HS-27A (cell line): ENCODE measurements at regions not wholly inside any gene's neighbourhood (a gene's known extent, or its start where the extent isn't known, plus 50 kb on each side); places are given as distances from the start of the nearest gene placed in this dataset.
A peak's percentile ranks its signal among the peaks of the same experiment; 100 is the strongest.
"Not testable (repeated sequence)": the region's sequence is repeated elsewhere in the genome, so short reads cannot be mapped to it uniquely, and the experiment has no call there.

ENCODE experiments used
- DNase-seq: peaks from one replicate; pipeline ENCODE4 v3.0.0-alpha.2; 2012; ENCODE audit warnings: low read depth, missing footprints

DNA sequence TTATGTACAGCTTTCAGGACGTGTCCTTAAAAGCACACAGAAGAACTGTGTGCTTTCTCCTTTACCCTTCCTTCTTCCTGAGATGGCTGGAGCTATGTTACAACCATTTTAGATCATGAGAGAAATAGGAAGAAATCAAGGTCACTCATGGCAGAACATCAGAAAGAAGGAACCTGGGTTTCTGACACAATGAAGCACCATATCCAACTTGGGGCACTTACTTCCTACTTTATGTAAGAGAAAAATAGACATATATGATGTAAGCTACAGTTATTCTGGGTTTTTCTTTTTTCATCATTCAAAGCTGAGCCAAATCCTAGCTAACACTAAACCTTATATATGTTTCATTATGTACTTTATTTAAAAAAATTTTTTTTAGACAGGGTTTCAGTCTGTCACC is 79.5 kb downstream of the FAM161A start:
- no peak for DNase-seq

DNA sequence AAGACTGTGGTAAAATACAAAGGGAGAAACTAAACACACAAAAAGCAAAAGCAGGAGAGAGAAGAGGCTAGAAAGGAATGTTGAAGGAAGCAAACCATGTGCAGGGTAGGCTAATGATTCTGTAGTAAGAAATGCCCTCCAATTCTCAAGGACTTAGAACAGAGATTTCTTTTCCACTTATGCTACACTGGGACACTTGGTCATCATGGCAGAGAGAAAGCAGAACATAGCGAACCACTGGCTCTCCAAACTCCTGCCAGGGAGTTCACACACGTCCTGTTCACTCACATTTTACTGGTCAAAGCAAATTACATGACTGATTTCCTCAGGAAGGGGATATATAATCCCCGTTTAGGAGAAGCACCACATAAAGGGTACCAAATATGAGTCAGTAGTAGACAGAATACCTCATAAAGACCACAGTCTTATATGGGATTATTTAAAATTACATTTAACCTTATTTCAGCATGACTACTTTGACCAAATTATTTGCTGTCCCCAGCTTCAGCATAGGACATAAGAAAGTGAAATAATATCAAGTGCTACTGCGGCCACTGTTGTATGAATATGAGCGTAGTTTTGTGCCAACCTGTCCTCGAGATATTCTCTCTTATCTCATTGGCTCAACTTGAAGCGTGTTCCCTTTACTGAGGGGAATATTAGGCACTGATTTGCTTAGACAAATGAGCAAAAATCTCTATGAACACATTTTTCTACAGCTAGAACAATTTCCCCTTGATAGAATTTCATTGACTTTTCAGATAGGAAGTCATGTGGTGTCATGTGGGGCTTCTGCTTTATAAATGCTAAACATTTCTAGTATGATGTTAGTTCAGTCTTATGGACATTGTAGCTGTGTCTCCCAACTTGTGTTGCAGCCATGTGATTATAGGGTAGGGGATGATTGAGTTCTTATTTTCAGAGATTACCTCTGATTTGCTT is 81.7 kb downstream of the FAM161A start:
- no peak for DNase-seq

DNA sequence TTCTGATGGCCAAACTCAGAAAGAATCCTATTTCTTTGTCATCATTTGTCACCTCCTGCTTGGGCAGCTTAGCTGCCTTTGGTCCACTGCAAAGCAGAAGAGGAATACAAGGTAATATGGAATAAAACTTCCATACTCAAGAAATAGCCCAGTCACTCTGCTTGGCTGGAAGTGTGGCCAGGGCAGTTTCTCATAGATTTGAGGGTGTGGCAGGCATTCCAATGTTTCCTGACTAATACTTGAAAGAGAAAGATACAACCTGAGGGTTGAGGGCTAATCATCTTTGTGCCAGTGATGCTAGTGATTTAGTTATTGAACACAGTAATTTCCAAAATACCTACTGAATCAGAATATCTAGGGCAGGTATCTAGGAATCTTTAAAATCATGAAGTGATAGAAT is 83.1 kb downstream of the FAM161A start:
- no peak for DNase-seq

GRCh38 chr2:61770298-61770697 is 83.6 kb downstream of the FAM161A start:
- DNase-seq: no peak

GRCh38 chr2:61769093-61769675 is 84.7 kb downstream of the FAM161A start:
- DNase-seq: no peak

DNA sequence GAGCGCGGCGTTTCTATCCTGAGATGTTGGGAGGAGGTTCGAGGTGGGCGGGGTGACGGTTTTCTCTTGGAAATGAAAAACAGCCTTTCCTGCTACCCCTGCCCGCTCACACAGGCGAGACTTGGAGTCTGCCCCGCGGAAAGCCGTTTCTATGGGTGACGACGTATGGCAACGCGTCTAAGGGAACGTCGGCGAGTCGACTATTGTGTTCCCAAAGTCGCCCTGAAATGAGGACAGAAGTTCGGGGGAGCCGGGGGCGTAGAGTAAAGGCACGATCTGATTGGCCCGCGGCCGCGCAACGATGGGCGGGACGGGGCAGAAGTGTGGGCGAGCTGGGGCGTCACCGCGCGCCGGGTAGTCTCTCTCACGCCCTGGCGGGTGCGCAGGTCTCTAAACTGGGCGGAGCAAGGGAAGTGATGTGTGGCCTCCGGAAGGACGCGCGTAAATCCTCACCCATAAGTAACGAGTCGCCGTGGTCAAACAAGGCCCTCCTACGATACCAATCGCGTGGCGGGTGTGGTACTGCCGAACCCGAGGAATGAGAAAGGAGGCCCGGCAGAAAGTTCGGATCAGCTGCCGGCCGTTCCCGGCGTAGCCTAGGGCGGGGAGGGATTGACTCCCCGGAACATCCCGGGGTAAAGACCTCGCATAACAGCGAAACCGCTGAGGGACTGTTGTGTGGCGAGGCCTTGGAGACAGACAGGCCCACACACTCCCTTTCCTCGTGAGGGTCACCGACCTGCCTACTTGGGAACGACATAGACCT is 89.6 kb downstream of the FAM161A start:
- peak; percentile 71 for DNase-seq

GRCh38 chr2:61763605-61764034 is 90.2 kb downstream of the FAM161A start:
- DNase-seq: peak; percentile 58

- DNase-seq: no peak
Observed at GRCh38 chr2:61762292-61762691, 91.6 kb downstream of the FAM161A start.

- peak; percentile 41 for DNase-seq
Observed at GRCh38 chr2:61759718-61760117, 94.1 kb downstream of the FAM161A start.

GRCh38 chr2:61759005-61759404 is 94.9 kb downstream of the FAM161A start:
- DNase-seq: no peak

- no peak for DNase-seq
Observed at GRCh38 chr2:61758159-61758558, 95.7 kb downstream of the FAM161A start.

DNA sequence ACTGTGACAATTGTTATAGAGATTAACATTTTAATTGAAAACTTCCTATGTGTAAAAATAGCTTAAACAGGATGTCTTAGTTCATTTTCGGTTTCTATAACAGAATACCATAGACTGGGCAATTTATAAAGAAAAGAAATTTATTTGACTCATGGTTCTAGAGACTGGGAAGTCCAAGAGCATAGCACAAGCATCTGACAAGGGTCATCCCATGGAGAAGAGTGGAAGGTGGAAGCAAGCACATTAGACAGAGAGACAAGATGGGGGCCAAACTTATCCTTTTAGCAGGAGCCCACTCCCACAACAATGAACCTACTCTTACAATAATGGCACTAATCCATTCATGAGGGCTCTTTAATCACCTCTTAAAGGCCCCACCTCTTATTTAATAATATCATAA is 100.3 kb downstream of the FAM161A start:
- DNase-seq: no peak

GRCh38 chr2:61750624-61751023 is 103.2 kb downstream of the FAM161A start:
- DNase-seq: no peak

DNA sequence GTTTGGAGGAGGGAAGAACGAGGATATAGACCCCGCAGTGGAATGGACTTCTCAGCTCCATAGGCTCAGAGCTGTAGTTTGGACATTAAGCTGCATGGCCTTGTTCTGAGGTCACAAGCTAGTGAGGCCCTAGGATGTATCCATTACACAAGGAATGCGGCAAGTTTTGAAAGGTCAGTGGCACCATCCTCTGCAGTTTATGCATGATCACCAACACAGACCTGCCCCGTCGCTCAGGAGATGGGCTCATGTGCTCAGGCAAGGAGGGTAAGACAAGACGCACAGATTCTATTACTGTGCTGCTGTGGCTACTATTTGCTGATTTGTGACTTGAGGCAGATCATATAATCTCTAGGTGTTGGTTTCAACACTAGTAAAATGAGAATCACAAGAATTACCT is 110.9 kb downstream of the FAM161A start:
- no peak for DNase-seq

- DNase-seq: no peak
Observed at GRCh38 chr2:61737841-61738240, 116.0 kb downstream of the FAM161A start.

- DNase-seq: no peak
Observed at GRCh38 chr2:61736953-61737352, 116.9 kb downstream of the FAM161A start.

DNA sequence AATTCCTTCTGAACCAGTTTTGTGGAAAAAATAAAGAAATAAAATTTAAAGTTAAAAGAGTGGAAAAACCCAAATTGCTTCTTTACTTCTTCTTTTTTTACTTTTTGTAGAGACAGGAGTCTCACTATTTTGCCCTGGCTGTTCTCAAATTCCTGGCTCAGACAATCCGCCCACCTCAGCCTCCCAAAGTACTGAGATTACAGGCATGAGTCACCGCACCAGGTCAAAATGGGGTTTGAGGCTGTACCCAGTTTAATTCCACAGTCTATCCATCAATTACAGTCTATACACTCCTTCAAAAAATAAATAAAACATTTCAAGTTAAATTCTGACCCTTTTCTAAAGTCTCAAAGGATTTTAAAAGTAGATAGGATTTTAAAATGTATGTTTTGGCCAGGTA is 120.3 kb downstream of the FAM161A start:
- no peak for DNase-seq

GRCh38 chr2:61732787-61733186 is 121.1 kb downstream of the FAM161A start:
- no peak for DNase-seq

DNA sequence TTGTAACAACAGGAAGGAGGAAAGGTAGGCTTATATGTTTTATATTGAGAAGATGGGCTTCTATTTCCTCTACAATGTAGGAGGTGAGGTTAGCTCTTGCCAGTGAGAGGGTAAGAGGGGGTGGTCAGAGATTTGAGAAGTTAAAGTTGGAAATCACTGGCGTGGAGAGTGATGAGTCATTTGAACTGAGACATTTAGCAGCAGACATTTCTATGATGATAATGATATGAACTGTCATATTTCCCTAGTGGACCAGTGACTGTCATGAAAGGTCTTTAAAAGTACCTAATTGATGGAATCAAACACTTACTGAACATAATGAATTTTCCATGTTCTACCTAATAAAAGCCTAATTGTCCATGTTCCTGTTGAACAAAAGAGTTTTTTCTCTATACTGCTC is 126.1 kb downstream of the FAM161A start:
- DNase-seq: no peak

GRCh38 chr2:61726456-61727209 is 127.2 kb downstream of the FAM161A start:
- DNase-seq: no peak

DNA sequence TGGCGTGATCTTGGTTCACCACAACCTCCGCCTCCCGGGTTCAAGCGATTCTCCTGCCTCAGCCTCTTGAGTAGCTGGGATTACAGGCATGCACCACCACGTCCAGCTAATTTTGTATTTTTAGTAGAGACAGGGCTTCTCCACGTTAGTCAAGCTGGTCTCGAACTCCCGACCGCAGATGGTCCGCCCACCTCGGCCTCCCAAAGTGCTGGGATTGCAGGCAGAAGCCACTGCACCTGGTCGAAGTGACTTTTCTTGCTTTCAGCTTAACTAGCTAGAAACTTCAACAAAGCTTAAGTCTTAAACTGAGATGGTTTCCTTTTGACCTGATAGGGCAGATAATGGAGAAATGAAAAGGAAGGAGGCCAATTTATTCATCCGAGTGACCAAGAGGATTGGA is 130.5 kb downstream of the FAM161A start:
- DNase-seq: not testable (repeated sequence)

GRCh38 chr2:61722800-61723199 is 131.1 kb downstream of the FAM161A start:
- DNase-seq: no peak
